ENCODE measurements at regions not wholly inside any gene's neighbourhood (a gene's known extent, or its start where the extent isn't known, plus 50 kb on each side); places are given as distances from the start of the nearest gene placed in this dataset.

GRCh38 chr1:244207042-244207934 is 156.2 kb downstream of the ZBTB18 start:
- TF ChIP-seq CTCF (IDR thresholded peaks at IDR 0.05; ENCODE audit: insufficient read depth, low read length) (no peak), POLR2AphosphoS5 (IDR thresholded peaks at IDR 0.05; ENCODE audit: low read depth) (no peak), REST (IDR thresholded peaks at IDR 0.05; ENCODE audit: insufficient replicate concordance, low read depth) (no peak)
